GM21619 (cell line): ENCODE measurements at regions not wholly inside any gene's neighbourhood (a gene's known extent, or its start where the extent isn't known, plus 50 kb on each side); places are given as distances from the start of the nearest gene placed in this dataset.

ENCODE experiments used
- ATAC-seq: cut with Tn5 transposase; IDR thresholded peaks from one replicate; pipeline ENCODE4 v1.9.1; 2021; ENCODE audit not compliant: unreplicated experiment

GRCh38 chr10:84770824-84771223 lies 442.4 kb downstream of the CCSER2 start:
- ATAC-seq: no peak

DNA sequence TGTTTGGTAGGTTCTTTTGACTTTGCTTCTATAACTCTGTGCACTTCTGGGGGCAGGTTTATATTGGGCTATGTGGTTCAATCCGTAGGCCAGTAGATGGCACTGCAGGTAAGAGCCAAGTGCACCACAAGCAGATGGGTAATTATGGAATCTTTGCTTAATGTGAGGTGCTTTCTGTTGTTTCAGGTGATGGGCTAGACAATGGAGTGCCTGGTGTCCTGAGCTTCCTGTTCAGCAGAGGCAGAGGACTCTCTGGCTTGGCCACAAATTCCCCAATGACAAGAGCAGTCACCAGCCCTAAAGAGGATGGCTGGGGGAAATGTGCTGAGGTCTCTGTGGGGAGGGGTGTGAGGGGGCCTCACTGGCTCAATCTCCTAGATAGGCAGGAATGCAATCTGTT lies 455.0 kb downstream of the CCSER2 start:
- peak; percentile 83 for ATAC-seq

DNA sequence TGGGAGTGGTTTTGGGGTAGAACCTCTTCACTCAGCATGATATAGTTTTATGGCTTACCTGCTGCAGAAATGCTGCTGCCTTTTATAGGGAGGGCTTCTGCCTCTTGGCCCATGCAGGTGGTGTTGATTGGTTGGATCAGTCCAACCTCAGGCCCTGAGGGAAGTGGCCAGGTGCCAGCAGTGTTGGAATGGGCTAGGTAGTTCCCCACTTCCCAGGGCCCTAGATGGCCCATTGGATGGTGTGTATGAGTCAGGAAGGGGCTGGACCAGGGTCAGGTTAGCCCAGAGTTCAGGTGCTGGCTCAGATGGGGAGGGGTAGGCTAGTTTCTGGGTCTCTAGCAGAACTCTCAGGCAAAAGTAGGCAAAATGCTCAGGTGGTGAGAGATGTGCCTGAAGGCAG lies 455.5 kb downstream of the CCSER2 start:
- ATAC-seq: no peak

DNA sequence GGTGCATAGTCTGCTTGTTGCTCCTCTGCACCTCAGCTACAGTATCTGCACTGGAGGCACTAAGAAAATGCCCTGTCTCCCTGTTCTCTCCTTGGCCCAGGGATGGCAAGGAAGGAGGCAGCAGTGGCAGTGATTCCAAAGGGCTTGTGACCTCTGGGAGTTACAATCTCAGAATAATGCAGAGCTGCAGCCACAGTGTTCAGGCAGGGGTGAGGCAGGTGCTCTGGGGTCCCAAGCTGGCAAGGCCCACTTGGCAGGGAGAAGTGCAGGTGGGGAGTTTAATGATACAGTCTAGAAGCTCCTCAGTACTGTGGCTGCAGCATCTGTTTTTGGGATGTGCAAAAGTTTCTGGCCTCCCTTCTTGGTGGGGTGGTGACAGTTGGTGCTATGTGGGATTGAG lies 456.4 kb downstream of the CCSER2 start:
- no peak for ATAC-seq

- no peak for ATAC-seq
These were observed 460.6 kb downstream of the CCSER2 start for GRCh38 chr10:84789026-84789425.

DNA sequence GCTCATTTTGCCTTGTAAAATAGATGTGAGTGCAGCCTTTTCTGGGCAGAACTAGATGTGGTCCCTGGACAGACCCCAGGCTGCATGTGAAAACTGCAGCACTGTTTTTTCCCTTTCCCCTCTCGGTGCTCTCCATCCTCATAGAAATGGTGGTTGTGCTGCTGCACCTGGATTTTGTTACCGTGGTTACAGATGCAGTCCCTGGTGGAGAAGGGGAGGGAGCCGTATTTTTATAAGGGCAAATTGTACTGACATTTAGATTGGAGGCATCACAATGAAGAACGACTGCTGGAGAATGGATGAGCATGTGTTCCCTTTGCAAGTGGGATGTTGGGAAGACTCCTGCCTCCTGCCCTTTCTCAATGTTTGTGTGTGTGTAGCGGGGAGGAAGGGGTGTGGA lies 469.9 kb downstream of the CCSER2 start:
- no peak for ATAC-seq

DNA sequence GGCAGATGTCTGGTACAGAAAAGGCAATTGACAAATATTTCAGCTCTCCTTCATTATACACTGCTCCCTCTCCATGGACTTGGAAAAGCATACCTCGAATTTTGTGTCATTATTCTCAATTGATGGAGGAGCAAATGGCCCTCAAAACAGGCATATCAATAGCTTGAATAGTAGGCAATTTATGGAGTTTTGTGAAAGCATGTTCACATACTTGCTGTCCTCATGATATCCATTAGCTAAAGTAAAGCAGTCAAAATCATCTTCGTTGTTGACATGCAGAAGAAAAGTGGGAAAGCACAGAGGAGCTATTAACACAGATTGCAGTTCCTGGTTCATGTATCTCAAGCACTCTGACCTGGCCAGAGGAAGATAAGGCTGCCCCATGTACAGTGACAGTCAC lies 472.8 kb downstream of the CCSER2 start:
- no peak for ATAC-seq

GRCh38 chr10:84801916-84802315 lies 473.5 kb downstream of the CCSER2 start:
- no peak for ATAC-seq

GRCh38 chr10:84805149-84805548 lies 476.8 kb downstream of the CCSER2 start:
- no peak for ATAC-seq

DNA sequence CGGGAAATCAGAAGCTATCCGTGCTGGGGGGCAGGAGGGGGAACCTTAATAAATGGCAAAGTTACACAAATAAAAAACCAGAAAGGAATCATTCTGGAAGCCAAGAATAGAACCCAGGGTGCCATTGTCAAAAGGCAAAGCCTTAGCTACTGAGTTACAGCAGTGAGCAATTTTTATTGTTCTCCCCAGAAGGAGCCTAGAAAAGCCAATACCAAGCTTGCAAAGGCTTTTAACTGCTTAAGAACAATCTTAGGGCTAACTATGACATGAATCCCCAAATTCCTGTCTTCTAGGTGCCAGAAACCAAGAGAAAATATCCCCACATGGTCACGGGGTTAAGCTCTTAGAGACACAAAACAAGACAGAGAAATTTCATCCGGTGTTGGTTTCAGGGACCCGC lies 482.7 kb downstream of the CCSER2 start:
- no peak for ATAC-seq

GRCh38 chr10:84818961-84819360 lies 490.6 kb downstream of the CCSER2 start:
- no peak for ATAC-seq

GRCh38 chr10:84820120-84820519 lies 491.7 kb downstream of the CCSER2 start:
- no peak for ATAC-seq

DNA sequence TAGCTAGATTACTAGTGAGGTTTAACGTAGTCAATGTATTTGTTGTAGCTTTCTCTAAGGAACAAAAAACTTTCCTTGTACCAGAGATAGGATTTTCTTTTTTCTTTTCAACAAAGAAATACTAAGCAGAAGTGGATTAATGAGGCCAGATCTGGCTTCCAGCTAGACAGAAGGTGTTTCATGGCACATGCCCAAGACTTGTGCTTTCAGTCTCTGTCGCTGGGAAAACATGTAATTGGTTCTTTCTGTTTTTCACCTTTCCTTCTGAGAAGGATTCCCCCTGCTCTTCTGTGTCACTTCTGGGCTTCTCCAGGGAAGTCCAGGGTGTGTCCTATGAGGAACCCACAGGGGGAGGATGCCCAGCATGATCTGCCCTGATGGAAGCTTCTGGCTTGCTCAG lies 492.2 kb downstream of the CCSER2 start:
- ATAC-seq: no peak

DNA sequence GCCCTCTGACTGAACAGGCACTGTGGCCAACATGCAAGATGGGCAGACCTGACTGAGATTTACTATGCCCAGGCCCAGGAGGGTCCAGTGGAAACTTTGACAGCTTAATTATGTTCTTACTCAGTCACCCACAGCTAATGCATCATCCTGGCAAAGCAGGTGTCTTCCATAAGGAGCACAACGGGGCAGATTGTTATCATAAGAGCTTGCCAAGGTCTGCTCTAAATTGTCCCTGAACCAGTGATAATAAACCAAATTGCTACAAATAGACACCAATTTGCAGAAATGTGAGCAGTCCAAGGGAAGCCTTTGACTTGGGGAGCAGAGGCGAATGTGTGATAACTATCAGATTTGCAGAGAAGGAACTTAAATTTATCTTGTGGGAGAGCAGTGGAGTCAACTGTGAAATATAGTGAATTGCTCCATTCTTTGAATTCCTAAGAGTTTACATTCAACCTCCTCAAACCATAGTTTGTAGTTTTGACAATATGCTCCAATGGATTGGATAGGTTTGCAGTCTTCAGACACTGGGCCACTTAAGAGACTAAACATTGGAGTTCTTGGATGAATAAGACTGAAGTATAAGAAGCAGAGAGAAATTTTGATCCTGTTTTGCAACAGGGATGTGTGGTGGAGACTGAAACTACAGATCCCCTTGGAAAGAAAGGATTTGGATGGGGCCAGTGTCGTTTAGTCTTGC lies 494.7 kb downstream of the CCSER2 start:
- ATAC-seq: no peak

DNA sequence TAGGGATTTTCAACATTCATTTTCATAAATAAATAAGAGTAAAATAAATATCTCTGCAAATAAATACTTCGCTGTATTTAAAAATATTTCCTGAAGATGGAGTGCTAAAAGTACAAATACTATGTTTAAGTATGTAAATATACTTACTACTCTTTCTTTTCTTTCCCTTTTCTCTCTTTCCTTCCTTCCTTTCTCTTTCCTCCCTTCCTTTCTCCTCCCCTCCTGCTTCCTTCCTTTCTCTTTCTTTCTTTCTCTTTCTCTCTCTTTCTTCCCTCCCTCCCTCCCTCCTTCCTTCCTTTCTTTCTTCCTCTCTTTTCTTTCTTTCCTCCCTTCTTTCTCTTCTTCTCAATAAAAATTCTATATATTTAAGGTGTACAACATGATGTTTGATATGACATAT lies 496.1 kb downstream of the CCSER2 start:
- ATAC-seq: no peak

DNA sequence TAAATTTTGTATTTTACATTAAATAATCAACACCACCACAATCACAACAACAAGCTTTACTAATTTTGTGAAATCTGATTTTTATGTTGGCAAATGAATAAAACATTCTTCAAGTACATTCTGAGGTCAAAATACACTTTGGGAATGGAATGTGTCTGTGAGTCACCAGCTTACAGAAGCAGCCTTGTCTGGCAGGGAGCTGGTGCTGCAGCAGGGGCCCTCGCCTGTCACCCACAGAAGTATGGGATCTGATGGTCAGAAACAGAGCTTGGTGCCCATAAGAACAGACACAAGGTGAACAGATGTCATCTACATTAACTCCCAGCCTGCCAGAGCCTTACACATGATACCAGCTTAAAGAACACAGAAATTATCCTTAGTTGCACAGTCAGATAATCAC lies 496.9 kb downstream of the CCSER2 start:
- ATAC-seq: no peak

DNA sequence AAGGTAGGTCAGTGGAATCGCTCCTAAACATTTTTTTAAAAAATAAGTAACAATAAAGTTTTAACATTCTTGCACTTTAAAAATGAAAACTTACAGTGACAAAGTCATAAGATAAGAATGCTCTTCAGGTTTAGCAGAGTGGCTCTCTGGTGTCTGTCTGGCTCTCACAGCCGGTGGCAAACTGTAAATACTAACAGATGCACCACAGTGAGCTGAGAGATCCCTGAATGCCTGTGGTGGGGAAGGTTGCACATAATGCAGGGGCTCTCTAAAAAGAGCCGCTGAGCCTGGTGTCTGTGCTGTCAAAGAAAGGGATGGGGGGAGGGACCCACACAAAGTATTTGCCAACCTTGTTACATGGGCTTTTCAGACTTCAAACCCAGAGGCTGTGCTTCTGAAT lies 498.3 kb downstream of the CCSER2 start:
- no peak for ATAC-seq

DNA sequence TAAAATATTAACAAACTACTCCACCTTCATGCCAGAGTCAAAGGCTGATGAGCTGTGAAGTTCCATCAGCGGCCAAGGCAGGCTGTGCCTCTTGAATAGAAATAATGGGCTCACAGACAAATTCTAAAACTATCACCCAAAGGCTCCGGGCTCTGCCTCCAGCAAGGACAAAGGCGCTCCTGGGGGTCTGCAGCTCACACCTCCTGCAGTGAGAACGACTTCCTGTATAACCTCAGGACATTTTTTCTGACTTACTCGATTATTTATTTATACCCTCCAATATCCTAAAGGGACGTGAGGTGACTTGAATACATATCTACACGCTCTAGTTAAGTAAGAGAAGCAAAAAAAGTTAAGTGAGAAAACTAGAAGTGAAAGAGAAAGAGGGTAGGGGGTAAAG lies 500.7 kb downstream of the CCSER2 start:
- ATAC-seq: no peak

DNA sequence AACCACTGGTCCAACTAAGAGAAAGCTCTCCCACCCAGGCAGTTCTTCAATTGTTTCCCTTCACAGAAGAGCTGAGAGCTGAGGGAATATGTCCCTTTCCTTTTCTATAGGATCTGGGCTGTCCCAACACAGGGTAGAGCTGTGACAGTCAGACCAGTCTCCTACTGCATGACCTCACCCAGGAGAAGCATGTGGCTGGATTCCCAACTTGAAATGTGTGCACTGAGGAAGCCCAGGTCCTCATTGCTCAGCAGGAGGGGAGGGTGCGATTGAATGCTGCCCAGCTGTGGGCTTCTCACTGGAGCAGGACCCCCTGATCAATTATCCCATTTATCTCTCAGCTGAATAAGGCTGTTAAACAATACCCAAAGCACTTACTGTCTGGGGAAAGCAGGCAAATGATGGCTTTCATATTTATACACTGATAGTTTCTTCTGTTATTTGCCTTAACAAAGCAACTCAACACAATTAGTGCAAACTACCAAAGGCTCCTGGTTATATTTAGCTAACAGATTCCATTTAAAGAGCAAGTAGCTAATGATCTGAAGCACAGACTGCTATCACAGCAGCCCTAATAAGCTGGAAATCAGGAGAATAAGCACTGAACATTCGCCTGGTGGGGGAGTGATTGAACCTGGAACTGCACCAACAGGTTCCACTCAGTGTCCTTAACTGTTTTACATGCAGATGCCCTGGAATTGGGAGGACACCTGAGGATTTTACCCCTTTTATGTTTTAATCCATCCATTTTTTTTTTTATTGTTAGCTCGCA lies 508.8 kb downstream of the CCSER2 start:
- ATAC-seq: no peak

DNA sequence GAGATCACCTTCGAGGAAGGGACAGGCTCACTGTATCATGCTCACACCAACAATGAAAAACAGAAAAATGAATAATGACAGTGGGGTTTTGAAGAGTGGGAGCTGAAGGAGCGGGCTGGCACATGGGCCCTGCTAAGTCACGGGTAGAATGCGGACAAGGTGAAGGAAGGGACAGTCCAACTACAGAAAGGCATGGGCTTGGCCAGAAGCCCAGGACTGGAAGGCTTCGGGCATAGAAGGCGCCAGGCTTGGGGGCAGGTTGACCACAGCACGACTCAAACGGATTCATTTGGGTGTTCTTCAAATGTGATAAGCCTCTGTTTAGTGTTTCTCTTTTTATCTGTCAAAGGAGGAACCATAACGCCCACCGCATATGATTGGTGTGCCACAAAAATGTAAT lies 509.5 kb downstream of the CCSER2 start:
- no peak for ATAC-seq

- ATAC-seq: no peak
These were observed 510.5 kb downstream of the CCSER2 start for GRCh38 chr10:84838851-84839250.

GRCh38 chr10:84842593-84842992 lies 514.2 kb downstream of the CCSER2 start:
- no peak for ATAC-seq

GRCh38 chr10:84844461-84844860 lies 516.1 kb downstream of the CCSER2 start:
- ATAC-seq: no peak
